ENCODE measurements at regions not wholly inside any gene's neighbourhood (a gene's known extent, or its start where the extent isn't known, plus 50 kb on each side); places are given as distances from the start of the nearest gene placed in this dataset.

- TF ChIP-seq CTCF (IDR thresholded peaks at IDR 0.05) (no peak), ZFX (IDR thresholded peaks at IDR 0.05; ENCODE audit: borderline replicate concordance) (no peak)
These were observed 1136.6 kb downstream of the FAT4 start for GRCh38 chr4:126451237-126451873.

Measured in 22Rv1 (cell line).